HepG2 (cell line): ENCODE measurements at regions not wholly inside any gene's neighbourhood (a gene's known extent, or its start where the extent isn't known, plus 50 kb on each side); places are given as distances from the start of the nearest gene placed in this dataset.
A peak's percentile ranks its signal among the peaks of the same experiment; 100 is the strongest.

Source experiments
- ATAC-seq: fragments of 200-7000 bp; cut with Tn5 transposase; 3 replicates; pipeline ENCODE4 v1.9.1; 2020; ENCODE audit warnings: mild to moderate bottlenecking, moderate library complexity
- BruUV-seq: library from RNA; stranded (reverse); fragments of 400-500 nt; replicated peaks from 2 replicates; lab custom pipeline; 2021; lab: Mats Ljungman, UMichigan
- CTCF ChIA-PET: fragments of 300-600 bp; formaldehyde crosslinking; extraction: SDS; loops from one replicate; lab custom pipeline; 2021; ENCODE audit warnings: low total read pairs, inconsistent platforms, low intra/inter-chr PET ratio; lab: Yijun Ruan, JAX
- POLR2A ChIA-PET: fragments of 350-600 bp; sonication (Branson Sonifier 250); formaldehyde crosslinking; loops from one replicate; lab custom pipeline; 2020; ENCODE audit warnings: antibody characterized with exemption, inconsistent platforms; lab: Yijun Ruan, JAX
- DNase-seq: peaks from one replicate; pipeline ENCODE4 v3.0.0-alpha.2; 2015; ENCODE audit warnings: low spot score
- FAIRE-seq: peaks from 3 replicates; lab custom pipeline; 2011; peaks lifted over from hg19 to GRCh38; lab: Jason Lieb, UNC
- H2AFZ ChIP-seq: one replicate; pipeline ENCODE4 v1.6.1; 2011; ENCODE audit warnings: low read length, inconsistent platforms
- H3K27ac ChIP-seq: fragments of 300-600 bp; 3 replicates; pipeline ENCODE4 v1.8.0; 2011; ENCODE audit warnings: mixed run types, mild to moderate bottlenecking, mixed read lengths, low read length, inconsistent platforms; ENCODE audit not compliant: insufficient read depth; ENCODE audit errors: extremely low read length
- H3K27me3 ChIP-seq, 2 experiments: fragments of 200-600 bp in 1 of 2; 2 replicates in 1 of 2; 3 replicates in 1 of 2; pipeline versions ENCODE4 v1.6.0 to v1.8.0; 2011; ENCODE audit warnings: low read length in 2 of 2, mild to moderate bottlenecking in 2 of 2, moderate library complexity in 2 of 2, inconsistent platforms in 1 of 2; ENCODE audit not compliant: insufficient read depth in 2 of 2, control insufficient read depth in 1 of 2
- H3K36me3 ChIP-seq, 2 experiments: fragments of 200-600 bp in 1 of 2; replicated peaks in 1 of 2; 2 replicates in 1 of 2; 3 replicates in 1 of 2; pipeline versions ENCODE4 v1.5.1 to v1.8.0; 2011; ENCODE audit warnings: low read length in 2 of 2, inconsistent platforms in 1 of 2; ENCODE audit not compliant: insufficient read depth in 2 of 2, control insufficient read depth in 1 of 2
- H3K4me1 ChIP-seq: 2 replicates; pipeline ENCODE4 v1.5.1; 2012; ENCODE audit warnings: low read length, inconsistent platforms; ENCODE audit not compliant: insufficient read depth
- H3K4me2 ChIP-seq: 2 replicates; pipeline ENCODE4 v1.6.0; 2011; ENCODE audit warnings: low read depth, low read length, inconsistent platforms
- H3K4me3 ChIP-seq, 3 experiments: fragments of 200-600 bp in 1 of 3; sonication (generic), shearing (Covaris generic) in 1 of 3; replicated peaks in 1 of 3; 2 replicates each; pipeline ENCODE4 v1.5.1; 2011 to 2016; ENCODE audit warnings: low read length in 3 of 3, inconsistent platforms in 2 of 3, low read depth in 2 of 3, mild to moderate bottlenecking in 2 of 3, control low read depth in 1 of 3, mixed read lengths in 1 of 3; ENCODE audit not compliant: insufficient read depth in 1 of 3
- H3K79me2 ChIP-seq: one replicate; pipeline ENCODE4 v1.6.1; 2011; ENCODE audit warnings: low read length, inconsistent platforms; ENCODE audit not compliant: insufficient read depth
- H3K9ac ChIP-seq: 2 replicates; pipeline ENCODE4 v1.6.0; 2011; ENCODE audit warnings: mild to moderate bottlenecking, low read depth, low read length, inconsistent platforms; ENCODE audit not compliant: insufficient read depth
- H3K9me3 ChIP-seq: 2 replicates; pipeline ENCODE4 v1.5.1; 2012; ENCODE audit warnings: mild to moderate bottlenecking, low read length
- H4K20me1 ChIP-seq: 2 replicates; pipeline ENCODE4 v1.6.0; 2011; ENCODE audit warnings: inconsistent platforms, mild to moderate bottlenecking, low read length, moderate library complexity; ENCODE audit not compliant: insufficient read depth
- KAT7 ChIP-seq: IDR thresholded peaks from 2 replicates; pipeline ENCODE4 v1.6.1; 2018; ENCODE audit warnings: borderline replicate concordance, missing compliant biosample characterization
- MAFF ChIP-seq: IDR thresholded peaks from 2 replicates; pipeline ENCODE4 v1.6.1; 2011; ENCODE audit warnings: low read depth, low read length, improper control_type of control experiment
- MAFK ChIP-seq, 2 experiments: IDR thresholded peaks in 1 of 2; conservative IDR thresholded peaks in 1 of 2; 2 replicates each; pipeline ENCODE4 v1.6.1; 2011; ENCODE audit warnings: improper control_type of control experiment in 2 of 2, low read length in 2 of 2
- MED1 ChIP-seq: sonication (generic); formaldehyde crosslinking; IDR thresholded peaks from 2 replicates; pipeline ENCODE4 v1.4.0; 2020; ENCODE audit warnings: missing genetic modification reagents
- ZNF577 ChIP-seq: sonication (generic); formaldehyde crosslinking; IDR thresholded peaks from 2 replicates; pipeline ENCODE4 v1.4.0; 2020; ENCODE audit warnings: mild to moderate bottlenecking, low read depth, missing genetic modification reagents, borderline replicate concordance
- ZNF644 ChIP-seq: IDR thresholded peaks from 2 replicates; pipeline ENCODE4 v1.6.1; 2016; ENCODE audit warnings: low read depth
- ZNF749 ChIP-seq: sonication (generic); formaldehyde crosslinking; IDR thresholded peaks from 2 replicates; pipeline ENCODE4 v1.8.0; 2022; ENCODE audit warnings: mild to moderate bottlenecking, missing genetic modification reagents, moderate library complexity, borderline replicate concordance
- ZNF839 ChIP-seq: sonication (generic); formaldehyde crosslinking; IDR thresholded peaks from 2 replicates; pipeline ENCODE4 v1.4.0; 2020; ENCODE audit warnings: missing genetic modification reagents, mild to moderate bottlenecking, borderline replicate concordance
- WGBS: methylation state at CpG from one replicate; pipeline ENCODE4 v1.1.6; 2017; ENCODE audit warnings: low lambda C conversion rate; 5-methylcytosine and 5-hydroxymethylcytosine counted together
- in situ Hi-C: cut with HindIII; loops from 2 replicates; pipeline ENCODE4 v1.10.0; 2017; ENCODE audit warnings: low pct_unique_long_range_greater_than_20kb; ENCODE audit not compliant: extremely low pct_ligation_motif_present
- intact Hi-C: fragments of 100-400 bp; cut with micrococcal nuclease; formaldehyde crosslinking; loops from one replicate; pipeline ENCODE4 v1.10.0; 2022; ENCODE audit not compliant: unreplicated experiment
- TF ChIP-seq, protein P1 (sequence below): sonication (generic); formaldehyde crosslinking; IDR thresholded peaks from 2 replicates; pipeline ENCODE4 v1.9.0; 2022; ENCODE audit warnings: low read depth, missing genetic modification reagents
- TF ChIP-seq, protein P2 (sequence below): sonication (generic); formaldehyde crosslinking; IDR thresholded peaks from 2 replicates; pipeline ENCODE4 v1.5.1; 2020; ENCODE audit warnings: mild to moderate bottlenecking, missing genetic modification reagents, moderate library complexity
- TF ChIP-seq, protein P3 (sequence below): sonication (generic); formaldehyde crosslinking; IDR thresholded peaks from 2 replicates; pipeline ENCODE4 v1.4.0; 2020; ENCODE audit warnings: missing genetic modification reagents

DNA sequence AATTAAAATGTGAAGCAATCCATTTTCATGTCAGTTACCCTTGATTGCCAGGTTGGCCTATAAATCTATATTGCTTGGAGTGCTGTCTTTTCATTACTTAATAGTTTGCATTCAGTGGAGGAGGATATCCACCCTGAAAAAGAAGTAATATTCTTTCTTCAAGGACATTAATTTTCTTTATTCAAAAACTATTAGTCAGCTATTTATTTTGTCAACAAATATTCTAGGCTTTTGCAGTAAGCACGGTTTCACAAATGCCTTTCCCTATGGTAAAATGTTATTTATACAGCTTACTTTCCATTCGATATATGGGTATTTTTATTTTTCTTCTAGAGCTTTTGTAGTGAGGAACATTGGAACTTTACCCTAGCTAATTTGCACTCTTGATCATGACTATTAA, 1176.9 kb upstream of the NUDT12 start:
- Histone ChIP-seq H3K4me3 (no peak overlapping the region), H3K27ac (no peak overlapping the region), H3K4me2 (no peak overlapping the region), H2AFZ (no peak overlapping the region), H3K36me3 (no peaks in the 10 kb centered on the region), H3K4me1 (no peaks in the 10 kb centered on the region), H3K9ac (no peak overlapping the region), H3K9me3 (peaks cover 19% of the 10 kb centered on the region), H3K79me2 (no peaks in the 10 kb centered on the region), H3K27me3 (no peaks in the 10 kb centered on the region), H4K20me1 (no peaks in the 10 kb centered on the region)
- BruUV-seq: no TSS peak
- in situ Hi-C loops: no loop called here
- ChIA-PET CTCF (no interaction called here), POLR2A (no interaction called here)
- 0% methylated on average over 2 of the region's 2 CpGs for WGBS
- ATAC-seq: no peak
- intact Hi-C loops: no loop called here
- TF ChIP-seq MAFK (conservative IDR thresholded peaks at IDR 0.05 in 1 of 2, IDR thresholded peaks at IDR 0.05 in 1 of 2; ENCODE audit: low read length in 2 of 2): peak; percentile 8 to 64; a peak in 2 of 4 replicates
- TF ChIP-seq MED1 (CRISPR knock-in tag): no peak
- peak; percentile 27; the same call in 1 of the 2 replicates for TF ChIP-seq MAFF
- no peak for DNase-seq
- no peak for FAIRE-seq

DNA sequence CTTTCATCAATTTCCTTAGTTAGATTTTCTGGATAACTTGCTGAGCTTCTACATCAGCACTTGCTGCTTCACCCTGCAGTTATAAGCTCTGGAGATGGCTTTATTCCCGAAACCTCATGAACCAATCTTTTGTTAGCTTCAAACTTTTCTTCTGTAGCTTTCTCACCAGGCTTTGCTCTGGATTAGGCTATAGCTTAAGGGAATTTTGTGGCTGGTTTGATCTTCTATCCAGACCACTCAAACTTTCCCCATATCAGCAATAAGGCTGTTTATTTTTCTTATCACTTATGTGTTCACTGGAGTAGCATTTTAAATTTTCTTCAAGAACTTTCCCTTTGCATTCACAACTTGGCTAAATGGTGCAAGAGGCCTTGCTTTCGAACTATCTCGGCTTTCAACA, 1173.5 kb upstream of the NUDT12 start:
- ChIA-PET POLR2A (no interaction called here), CTCF (no interaction called here)
- ATAC-seq (no peak), DNase-seq (no peak), FAIRE-seq (no peak)
- Histone ChIP-seq H3K9me3 (no peaks in the 10 kb centered on the region), H2AFZ (no peak overlapping the region), H3K27me3 (no peaks in the 10 kb centered on the region), H3K9ac (no peak overlapping the region), H3K4me2 (no peak overlapping the region), H3K36me3 (no peaks in the 10 kb centered on the region), H4K20me1 (no peaks in the 10 kb centered on the region), H3K27ac (no peak overlapping the region), H3K4me1 (no peaks in the 10 kb centered on the region), H3K4me3 (no peak overlapping the region), H3K79me2 (no peaks in the 10 kb centered on the region)
- BruUV-seq: no TSS peak
- 3% methylated on average over 3 of the region's 3 CpGs for WGBS
- intact Hi-C loops (no loop called here), in situ Hi-C loops (no loop called here)
- TF ChIP-seq, protein P1, sequence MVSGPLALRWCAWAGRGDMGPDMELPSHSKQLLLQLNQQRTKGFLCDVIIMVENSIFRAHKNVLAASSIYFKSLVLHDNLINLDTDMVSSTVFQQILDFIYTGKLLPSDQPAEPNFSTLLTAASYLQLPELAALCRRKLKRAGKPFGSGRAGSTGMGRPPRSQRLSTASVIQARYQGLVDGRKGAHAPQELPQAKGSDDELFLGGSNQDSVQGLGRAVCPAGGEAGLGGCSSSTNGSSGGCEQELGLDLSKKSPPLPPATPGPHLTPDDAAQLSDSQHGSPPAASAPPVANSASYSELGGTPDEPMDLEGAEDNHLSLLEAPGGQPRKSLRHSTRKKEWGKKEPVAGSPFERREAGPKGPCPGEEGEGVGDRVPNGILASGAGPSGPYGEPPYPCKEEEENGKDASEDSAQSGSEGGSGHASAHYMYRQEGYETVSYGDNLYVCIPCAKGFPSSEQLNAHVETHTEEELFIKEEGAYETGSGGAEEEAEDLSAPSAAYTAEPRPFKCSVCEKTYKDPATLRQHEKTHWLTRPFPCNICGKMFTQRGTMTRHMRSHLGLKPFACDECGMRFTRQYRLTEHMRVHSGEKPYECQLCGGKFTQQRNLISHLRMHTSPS (CRISPR knock-in tag): no peak
- TF ChIP-seq, protein P2, sequence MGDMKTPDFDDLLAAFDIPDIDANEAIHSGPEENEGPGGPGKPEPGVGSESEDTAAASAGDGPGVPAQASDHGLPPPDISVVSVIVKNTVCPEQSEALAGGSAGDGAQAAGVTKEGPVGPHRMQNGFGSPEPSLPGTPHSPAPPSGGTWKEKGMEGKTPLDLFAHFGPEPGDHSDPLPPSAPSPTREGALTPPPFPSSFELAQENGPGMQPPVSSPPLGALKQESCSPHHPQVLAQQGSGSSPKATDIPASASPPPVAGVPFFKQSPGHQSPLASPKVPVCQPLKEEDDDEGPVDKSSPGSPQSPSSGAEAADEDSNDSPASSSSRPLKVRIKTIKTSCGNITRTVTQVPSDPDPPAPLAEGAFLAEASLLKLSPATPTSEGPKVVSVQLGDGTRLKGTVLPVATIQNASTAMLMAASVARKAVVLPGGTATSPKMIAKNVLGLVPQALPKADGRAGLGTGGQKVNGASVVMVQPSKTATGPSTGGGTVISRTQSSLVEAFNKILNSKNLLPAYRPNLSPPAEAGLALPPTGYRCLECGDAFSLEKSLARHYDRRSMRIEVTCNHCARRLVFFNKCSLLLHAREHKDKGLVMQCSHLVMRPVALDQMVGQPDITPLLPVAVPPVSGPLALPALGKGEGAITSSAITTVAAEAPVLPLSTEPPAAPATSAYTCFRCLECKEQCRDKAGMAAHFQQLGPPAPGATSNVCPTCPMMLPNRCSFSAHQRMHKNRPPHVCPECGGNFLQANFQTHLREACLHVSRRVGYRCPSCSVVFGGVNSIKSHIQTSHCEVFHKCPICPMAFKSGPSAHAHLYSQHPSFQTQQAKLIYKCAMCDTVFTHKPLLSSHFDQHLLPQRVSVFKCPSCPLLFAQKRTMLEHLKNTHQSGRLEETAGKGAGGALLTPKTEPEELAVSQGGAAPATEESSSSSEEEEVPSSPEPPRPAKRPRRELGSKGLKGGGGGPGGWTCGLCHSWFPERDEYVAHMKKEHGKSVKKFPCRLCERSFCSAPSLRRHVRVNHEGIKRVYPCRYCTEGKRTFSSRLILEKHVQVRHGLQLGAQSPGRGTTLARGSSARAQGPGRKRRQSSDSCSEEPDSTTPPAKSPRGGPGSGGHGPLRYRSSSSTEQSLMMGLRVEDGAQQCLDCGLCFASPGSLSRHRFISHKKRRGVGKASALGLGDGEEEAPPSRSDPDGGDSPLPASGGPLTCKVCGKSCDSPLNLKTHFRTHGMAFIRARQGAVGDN (CRISPR knock-in tag): no peak
- no peak for TF ChIP-seq ZNF749
- no peak for TF ChIP-seq ZNF644
- no peak for TF ChIP-seq ZNF577 (CRISPR knock-in tag)
- TF ChIP-seq ZNF839: no peak
- TF ChIP-seq KAT7 (CRISPR knock-in tag): no peak
- TF ChIP-seq, protein P3, sequence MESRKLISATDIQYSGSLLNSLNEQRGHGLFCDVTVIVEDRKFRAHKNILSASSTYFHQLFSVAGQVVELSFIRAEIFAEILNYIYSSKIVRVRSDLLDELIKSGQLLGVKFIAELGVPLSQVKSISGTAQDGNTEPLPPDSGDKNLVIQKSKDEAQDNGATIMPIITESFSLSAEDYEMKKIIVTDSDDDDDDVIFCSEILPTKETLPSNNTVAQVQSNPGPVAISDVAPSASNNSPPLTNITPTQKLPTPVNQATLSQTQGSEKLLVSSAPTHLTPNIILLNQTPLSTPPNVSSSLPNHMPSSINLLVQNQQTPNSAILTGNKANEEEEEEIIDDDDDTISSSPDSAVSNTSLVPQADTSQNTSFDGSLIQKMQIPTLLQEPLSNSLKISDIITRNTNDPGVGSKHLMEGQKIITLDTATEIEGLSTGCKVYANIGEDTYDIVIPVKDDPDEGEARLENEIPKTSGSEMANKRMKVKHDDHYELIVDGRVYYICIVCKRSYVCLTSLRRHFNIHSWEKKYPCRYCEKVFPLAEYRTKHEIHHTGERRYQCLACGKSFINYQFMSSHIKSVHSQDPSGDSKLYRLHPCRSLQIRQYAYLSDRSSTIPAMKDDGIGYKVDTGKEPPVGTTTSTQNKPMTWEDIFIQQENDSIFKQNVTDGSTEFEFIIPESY (CRISPR knock-in tag): no peak
